Neural cell (in vitro differentiated cells): ENCODE measurements at regions not wholly inside any gene's neighbourhood (a gene's known extent, or its start where the extent isn't known, plus 50 kb on each side); places are given as distances from the start of the nearest gene placed in this dataset.

Source experiments
- H2AFZ ChIP-seq: fragments of 200-600, 300-800 bp; sonication (generic), shearing (Covaris generic); 2 replicates; pipeline ENCODE4 v1.6.0; 2014; ENCODE audit warnings: low read depth, mild to moderate bottlenecking, antibody characterized with exemption, low read length, moderate library complexity
- H3F3A ChIP-seq: fragments of 200-600 bp; shearing (Covaris generic); 2 replicates; pipeline ENCODE4 v1.6.1; 2016; ENCODE audit warnings: mild to moderate bottlenecking, moderate library complexity, mixed read lengths, antibody characterized with exemption, low read length; ENCODE audit not compliant: insufficient read depth, poor library complexity, severe bottlenecking
- H3K27ac ChIP-seq: fragments of 200-600, 300-800 bp; sonication (generic), shearing (Covaris generic); 2 replicates; pipeline ENCODE4 v1.5.1; 2014; ENCODE audit warnings: mild to moderate bottlenecking, low read length, moderate library complexity
- H3K27me3 ChIP-seq: fragments of 300-800, 200-600 bp; sonication (generic), shearing (Covaris generic); 2 replicates; pipeline ENCODE4 v1.6.0; 2014; ENCODE audit warnings: mild to moderate bottlenecking, low read depth, low read length, moderate library complexity; ENCODE audit not compliant: insufficient read depth
- H3K36me3 ChIP-seq: fragments of 300-800, 200-600 bp; sonication (generic), shearing (Covaris generic); 2 replicates; pipeline ENCODE4 v1.5.1; 2014; ENCODE audit warnings: mild to moderate bottlenecking, antibody characterized with exemption, low read length, moderate library complexity; ENCODE audit not compliant: insufficient read depth
- H3K4me2 ChIP-seq: fragments of 300-800, 200-600 bp; sonication (generic), shearing (Covaris generic); 2 replicates; pipeline ENCODE4 v1.6.0; 2014; ENCODE audit warnings: mild to moderate bottlenecking, low read length
- H3K4me3 ChIP-seq: fragments of 300-800, 200-600 bp; sonication (generic), shearing (Covaris generic); 2 replicates; pipeline ENCODE4 v1.5.1; 2014; ENCODE audit warnings: mild to moderate bottlenecking, low read length, moderate library complexity
- H3K79me2 ChIP-seq: fragments of 200-600 bp; shearing (Covaris generic); replicated peaks from 2 replicates; pipeline ENCODE4 v1.6.0; 2014; ENCODE audit warnings: mild to moderate bottlenecking, low read length, moderate library complexity; ENCODE audit not compliant: insufficient read depth
- H3K9ac ChIP-seq: fragments of 300-800, 200-600 bp; sonication (generic), shearing (Covaris generic); 2 replicates; pipeline ENCODE4 v1.6.1; 2016; ENCODE audit warnings: mild to moderate bottlenecking, low read length, mixed read lengths
- H3K9me2 ChIP-seq: fragments of 200-600 bp; shearing (Covaris generic); 2 replicates; pipeline ENCODE4 v1.6.1; 2016; ENCODE audit warnings: mild to moderate bottlenecking, low read length, mixed read lengths; ENCODE audit not compliant: insufficient read depth
- H3K9me3 ChIP-seq: fragments of 200-600, 300-800 bp; sonication (generic), shearing (Covaris generic); 2 replicates; pipeline ENCODE4 v1.6.1; 2016; ENCODE audit warnings: mild to moderate bottlenecking, mixed run types, low read length, moderate library complexity, mixed read lengths
- H4K20me1 ChIP-seq: fragments of 200-600 bp; shearing (Covaris generic); 2 replicates; pipeline ENCODE4 v1.6.1; 2016; ENCODE audit warnings: mild to moderate bottlenecking, mixed run types; ENCODE audit not compliant: insufficient read depth
- CTCF ChIP-seq: fragments of 450-650 bp; IDR thresholded peaks from 2 replicates; pipeline ENCODE4 v1.5.1; 2014; ENCODE audit warnings: antibody characterized with exemption, mild to moderate bottlenecking, moderate library complexity; ENCODE audit not compliant: poor library complexity, severe bottlenecking
- EP300 ChIP-seq: fragments of 450-650 bp; conservative IDR thresholded peaks from 2 replicates; pipeline ENCODE4 v1.6.1; 2014; ENCODE audit warnings: antibody characterized with exemption, mild to moderate bottlenecking, moderate library complexity; ENCODE audit not compliant: poor library complexity, severe bottlenecking
- EZH2 ChIP-seq: fragments of 200-600, 300-800 bp; shearing (Covaris generic), sonication (generic); IDR thresholded peaks from 2 replicates; pipeline ENCODE4 v1.6.1; 2014; ENCODE audit warnings: antibody characterized with exemption, low read length, borderline replicate concordance, mild to moderate bottlenecking; ENCODE audit not compliant: insufficient read depth, poor library complexity, severe bottlenecking
- MXI1 ChIP-seq: fragments of 450-650 bp; conservative IDR thresholded peaks from 2 replicates; pipeline ENCODE4 v1.6.1; 2014; ENCODE audit warnings: antibody characterized with exemption, mild to moderate bottlenecking; ENCODE audit not compliant: poor library complexity, severe bottlenecking
- POLR2AphosphoS5 ChIP-seq: IDR thresholded peaks from 2 replicates; pipeline ENCODE4 v1.6.1; 2012
- RAD21 ChIP-seq: fragments of 450-650 bp; conservative IDR thresholded peaks from 2 replicates; pipeline ENCODE4 v1.6.1; 2014; ENCODE audit warnings: antibody characterized with exemption, mild to moderate bottlenecking, moderate library complexity
- REST ChIP-seq: IDR thresholded peaks from 2 replicates; pipeline ENCODE4 v1.6.1; 2012; ENCODE audit warnings: borderline replicate concordance
- SMC3 ChIP-seq: fragments of 450-650 bp; conservative IDR thresholded peaks from 2 replicates; pipeline ENCODE4 v1.6.1; 2014; ENCODE audit warnings: antibody characterized with exemption, mild to moderate bottlenecking, moderate library complexity; ENCODE audit not compliant: poor library complexity
- TAF1 ChIP-seq: IDR thresholded peaks from 2 replicates; pipeline ENCODE4 v1.6.1; 2012; ENCODE audit warnings: low read depth

- no peaks in the 10 kb centered on the region for H3K9me2 ChIP-seq
- H3K4me2 ChIP-seq: no peak overlapping the region
- H4K20me1 ChIP-seq: no peaks in the 10 kb centered on the region
- no peak overlapping the region for H3K4me3 ChIP-seq
- H2AFZ ChIP-seq: no peak overlapping the region
- TF ChIP-seq REST: no peak
- no peak for TF ChIP-seq EP300
- TF ChIP-seq SMC3: no peak
- no peak for TF ChIP-seq CTCF
- no peak for TF ChIP-seq EZH2
- TF ChIP-seq RAD21: no peak
- TF ChIP-seq TAF1: no peak
- no peak for TF ChIP-seq MXI1
- TF ChIP-seq POLR2AphosphoS5: no peak
- H3K27ac ChIP-seq: no peak overlapping the region
- H3K27me3 ChIP-seq: no peaks in the 10 kb centered on the region
- H3K36me3 ChIP-seq: no peaks in the 10 kb centered on the region
- no peak overlapping the region for H3K9ac ChIP-seq
- H3K9me3 ChIP-seq: no peaks in the 10 kb centered on the region
- H3F3A ChIP-seq: no peaks in the 10 kb centered on the region
- no peaks in the 10 kb centered on the region for H3K79me2 ChIP-seq
Observed at GRCh38 chr6:2376429-2377355, 131.3 kb upstream of the GMDS start.

GRCh38 chr6:2375443-2375842 lies 130.0 kb upstream of the GMDS start:
- no peak for TF ChIP-seq POLR2AphosphoS5
- no peak for TF ChIP-seq MXI1
- no peak for TF ChIP-seq EP300
- TF ChIP-seq TAF1: no peak
- TF ChIP-seq SMC3: no peak
- TF ChIP-seq CTCF: no peak
- no peak for TF ChIP-seq REST
- TF ChIP-seq EZH2: no peak
- no peak for TF ChIP-seq RAD21
- H3K9me2 ChIP-seq: no peaks in the 10 kb centered on the region
- no peaks in the 10 kb centered on the region for H3K79me2 ChIP-seq
- H3K36me3 ChIP-seq: no peaks in the 10 kb centered on the region
- no peaks in the 10 kb centered on the region for H3F3A ChIP-seq
- H3K27me3 ChIP-seq: no peaks in the 10 kb centered on the region
- H3K9ac ChIP-seq: no peak overlapping the region
- H3K27ac ChIP-seq: no peak overlapping the region
- no peaks in the 10 kb centered on the region for H4K20me1 ChIP-seq
- no peak overlapping the region for H2AFZ ChIP-seq
- H3K4me2 ChIP-seq: no peak overlapping the region
- no peaks in the 10 kb centered on the region for H3K9me3 ChIP-seq
- no peak overlapping the region for H3K4me3 ChIP-seq
